SK-N-SH (cell line): ENCODE measurements at regions not wholly inside any gene's neighbourhood (a gene's known extent, or its start where the extent isn't known, plus 50 kb on each side); places are given as distances from the start of the nearest gene placed in this dataset.

Source experiments
- CTCF ChIA-PET: fragments of 300-600, 350-600 bp; formaldehyde crosslinking; extraction: SDS; loops from one replicate; lab custom pipeline; 2021; lab: Yijun Ruan, JAX
- POLR2A ChIA-PET: fragments of 350-600 bp; sonication (Branson Sonifier 250); formaldehyde crosslinking; extraction: SDS; loops from one replicate; lab custom pipeline; 2020; ENCODE audit warnings: antibody characterized with exemption, inconsistent platforms; lab: Yijun Ruan, JAX
- DNase-seq: peaks from one replicate; pipeline ENCODE4 v3.0.0; 2012
- H2AFZ ChIP-seq: fragments of 200-600 bp; sonication (generic); 2 replicates; pipeline ENCODE4 v1.8.1; 2016; ENCODE audit warnings: antibody characterized with exemption, mild to moderate bottlenecking, low read depth
- H3F3A ChIP-seq: fragments of 200-600 bp; sonication (generic); replicated peaks from 2 replicates; pipeline ENCODE3; 2016; ENCODE audit warnings: antibody characterized with exemption, mild to moderate bottlenecking; ENCODE audit not compliant: insufficient read depth
- H3K27ac ChIP-seq, 2 experiments: fragments of 200-500 bp in 1 of 2; fragments of 200-600 bp in 1 of 2; sonication (Bioruptor generic) in 1 of 2; sonication (generic), shearing (Covaris generic) in 1 of 2; 2 replicates each; pipeline versions ENCODE4 v1.5.1 to v1.6.1; 2014 to 2016; ENCODE audit warnings: low read depth in 2 of 2, inconsistent platforms in 1 of 2, low read length in 1 of 2, mild to moderate bottlenecking in 1 of 2, mixed read lengths in 1 of 2
- H3K27me3 ChIP-seq: fragments of 200-600 bp; sonication (generic), shearing (Covaris generic); 2 replicates; pipeline ENCODE4 v1.6.1; 2016; ENCODE audit warnings: mixed run types; ENCODE audit not compliant: insufficient read depth
- H3K36me3 ChIP-seq, 2 experiments: fragments of 200-500 bp in 1 of 2; fragments of 200-600 bp in 1 of 2; sonication (Bioruptor generic) in 1 of 2; sonication (generic) in 1 of 2; replicated peaks in 1 of 2; 2 replicates each; pipeline versions ENCODE3 to v1.5.1; 2014 to 2016; ENCODE audit warnings: low read length in 1 of 2, mild to moderate bottlenecking in 1 of 2; ENCODE audit not compliant: insufficient read depth in 2 of 2, control insufficient read depth in 1 of 2
- H3K4me1 ChIP-seq, 2 experiments: fragments of 200-500 bp in 1 of 2; fragments of 200-600 bp in 1 of 2; sonication (Bioruptor generic) in 1 of 2; sonication (generic), shearing (Covaris generic) in 1 of 2; 2 replicates each; pipeline versions ENCODE4 v1.5.1 to v1.6.1; 2014 to 2016; ENCODE audit warnings: low read depth in 1 of 2, low read length in 1 of 2, mixed run types in 1 of 2; ENCODE audit not compliant: insufficient read depth in 2 of 2, control insufficient read depth in 1 of 2
- H3K4me2 ChIP-seq: fragments of 200-600 bp; sonication (generic), shearing (Covaris generic); 2 replicates; pipeline ENCODE4 v1.6.1; 2017; ENCODE audit warnings: mixed run types
- H3K4me3 ChIP-seq, 2 experiments: fragments of 200-500 bp in 1 of 2; fragments of 200-600 bp in 1 of 2; sonication (Bioruptor generic) in 1 of 2; sonication (generic), shearing (Covaris generic) in 1 of 2; 2 replicates each; pipeline versions ENCODE4 v1.5.1 to v1.8.1; 2014 to 2016; ENCODE audit warnings: low read depth in 2 of 2, inconsistent platforms in 1 of 2, low read length in 1 of 2, mild to moderate bottlenecking in 1 of 2, mixed read lengths in 1 of 2, moderate library complexity in 1 of 2
- H3K79me2 ChIP-seq: fragments of 200-600 bp; sonication (generic); 2 replicates; pipeline ENCODE4 v1.8.1; 2017; ENCODE audit warnings: mild to moderate bottlenecking; ENCODE audit not compliant: insufficient read depth
- H3K9ac ChIP-seq: fragments of 200-600 bp; sonication (generic); 2 replicates; pipeline ENCODE4 v1.6.1; 2017; ENCODE audit warnings: mixed run types
- H3K9me2 ChIP-seq: fragments of 200-600 bp; sonication (generic); 2 replicates; pipeline ENCODE4 v1.6.1; 2017; ENCODE audit warnings: mixed run types
- H3K9me3 ChIP-seq: fragments of 200-600 bp; sonication (generic); 2 replicates; pipeline ENCODE4 v1.6.1; 2017; ENCODE audit warnings: mixed run types, mild to moderate bottlenecking, moderate library complexity
- H4K20me1 ChIP-seq: fragments of 200-600 bp; sonication (generic); 2 replicates; pipeline ENCODE4 v1.6.1; 2017; ENCODE audit warnings: mild to moderate bottlenecking, mixed run types; ENCODE audit not compliant: insufficient read depth
- CHD2 ChIP-seq: fragments of 150-350 bp; IDR thresholded peaks from 2 replicates; pipeline ENCODE4 v1.6.1; 2018; ENCODE audit warnings: low read length; ENCODE audit not compliant: partially characterized antibody
- FOSL2 ChIP-seq: IDR thresholded peaks from 2 replicates; pipeline ENCODE4 v1.4.0; 2012; ENCODE audit warnings: low read depth, mild to moderate bottlenecking, moderate library complexity, borderline replicate concordance
- FOXJ3 ChIP-seq: sonication (generic); formaldehyde crosslinking; IDR thresholded peaks from 2 replicates; pipeline ENCODE4 v1.5.1; 2020; ENCODE audit warnings: mild to moderate bottlenecking, missing genetic modification reagents
- FOXM1 ChIP-seq: IDR thresholded peaks from 2 replicates; pipeline ENCODE4 v1.4.0; 2012; ENCODE audit warnings: low read depth, mild to moderate bottlenecking
- MEF2A ChIP-seq: IDR thresholded peaks from 2 replicates; pipeline ENCODE4 v1.4.0; 2012; ENCODE audit warnings: low read depth, borderline replicate concordance
- NFIC ChIP-seq: IDR thresholded peaks from 2 replicates; pipeline ENCODE4 v1.4.0; 2012; ENCODE audit warnings: borderline replicate concordance
- NRF1 ChIP-seq: IDR thresholded peaks from 2 replicates; pipeline ENCODE4 v1.6.1; 2012; ENCODE audit warnings: low read depth, mild to moderate bottlenecking, low read length
- RAD21 ChIP-seq: IDR thresholded peaks from 2 replicates; pipeline ENCODE4 v1.6.1; 2012; ENCODE audit warnings: mild to moderate bottlenecking, low read length
- TEAD4 ChIP-seq: IDR thresholded peaks from 2 replicates; pipeline ENCODE4 v1.4.0; 2012; ENCODE audit warnings: mild to moderate bottlenecking, borderline replicate concordance; ENCODE audit not compliant: insufficient read depth
- YY1 ChIP-seq: IDR thresholded peaks from 2 replicates; pipeline ENCODE4 v1.4.0; 2012; ENCODE audit warnings: low read depth, mild to moderate bottlenecking
- ZBTB33 ChIP-seq: IDR thresholded peaks from 2 replicates; pipeline ENCODE4 v1.4.0; 2012; ENCODE audit warnings: low read depth, borderline replicate concordance
- WGBS: methylation state at CpG from one replicate; pipeline ENCODE4 v1.1.6; 2017; ENCODE audit warnings: low lambda C conversion rate; 5-methylcytosine and 5-hydroxymethylcytosine counted together

GRCh38 chr16:7206469-7206868 is 126.2 kb upstream of the RBFOX1 start:
- ChIA-PET POLR2A (interaction anchor here (0.6 kb wide), 1 partner anchor 10 kb away, joined by 3 read pairs; no protein-coding TSS in a partner anchor), CTCF (no interaction called here)
- Histone ChIP-seq H3K27me3 (no peaks in the 10 kb centered on the region), H3K9me3 (no peaks in the 10 kb centered on the region), H3K36me3 (no peaks in the 10 kb centered on the region), H3K4me1 (no peaks in the 10 kb centered on the region), H3K9ac (no peak overlapping the region)
- WGBS, result 34% methylated on average over 4 of the region's 4 CpGs
- TF ChIP-seq CHD2, result no peak
- TF ChIP-seq, all 33 proteins: peak for 0
- no peak overlapping the region for H2AFZ ChIP-seq
- no peaks in the 10 kb centered on the region for H3K79me2 ChIP-seq
- H3K4me3 ChIP-seq, result no peak overlapping the region
- H4K20me1 ChIP-seq, result no peaks in the 10 kb centered on the region
- H3K9me2 ChIP-seq, result no peaks in the 10 kb centered on the region
- no peaks in the 10 kb centered on the region for H3F3A ChIP-seq
- no peak overlapping the region for H3K27ac ChIP-seq
- no peak overlapping the region for H3K4me2 ChIP-seq
- no peak for DNase-seq

GRCh38 chr16:7200320-7200719 is 132.3 kb upstream of the RBFOX1 start:
- Histone ChIP-seq H4K20me1 (no peaks in the 10 kb centered on the region), H3K36me3 (no peaks in the 10 kb centered on the region), H3K9me2 (no peaks in the 10 kb centered on the region), H3K9ac (no peak overlapping the region), H3K9me3 (no peaks in the 10 kb centered on the region)
- TF ChIP-seq FOXM1 (no peak), YY1 (no peak), NFIC (no peak)
- TF ChIP-seq, all 33 proteins: peak for 0
- Histone ChIP-seq H3K4me3 (no peak overlapping the region), H3F3A (no peaks in the 10 kb centered on the region), H3K4me2 (no peak overlapping the region), H3K79me2 (no peaks in the 10 kb centered on the region), H2AFZ (no peak overlapping the region), H3K27ac (no peak overlapping the region), H3K27me3 (no peaks in the 10 kb centered on the region), H3K4me1 (no peaks in the 10 kb centered on the region)
- POLR2A ChIA-PET, result no interaction called here
- no peak for DNase-seq
- CTCF ChIA-PET, result no interaction called here
- 7% methylated on average over 4 of the region's 4 CpGs for WGBS

- H3K36me3 ChIP-seq, result no peaks in the 10 kb centered on the region
- H3K4me2 ChIP-seq, result no peak overlapping the region
- H3K9me3 ChIP-seq, result peaks cover 5% of the 10 kb centered on the region; the same call in 1 of the 2 replicates
- DNase-seq, result no peak
- H4K20me1 ChIP-seq, result no peaks in the 10 kb centered on the region
- H3K4me1 ChIP-seq, result no peaks in the 10 kb centered on the region
- H3K4me3 ChIP-seq, result no peak overlapping the region
- H3K9ac ChIP-seq, result no peak overlapping the region
- H3K27ac ChIP-seq, result no peak overlapping the region
- no peaks in the 10 kb centered on the region for H3K9me2 ChIP-seq
- no peaks in the 10 kb centered on the region for H3K27me3 ChIP-seq
- WGBS, result 14% methylated on average over 4 of the region's 4 CpGs
- H3K79me2 ChIP-seq, result no peaks in the 10 kb centered on the region
- no peaks in the 10 kb centered on the region for H3F3A ChIP-seq
- H2AFZ ChIP-seq, result no peak overlapping the region
- POLR2A ChIA-PET, result no interaction called here
- CTCF ChIA-PET, result no interaction called here
- TF ChIP-seq ZBTB33 (no peak), NRF1 (no peak), FOSL2 (no peak), RAD21 (no peak), MEF2A (no peak), FOXJ3 (CRISPR knock-in tag) (no peak), TEAD4 (no peak)
- TF ChIP-seq, all 33 proteins: peak for 0
Observed at GRCh38 chr16:7185689-7186088, 147.0 kb upstream of the RBFOX1 start.
